ENCODE measurements at regions not wholly inside any gene's neighbourhood (a gene's known extent, or its start where the extent isn't known, plus 50 kb on each side); places are given as distances from the start of the nearest gene placed in this dataset.

DNA sequence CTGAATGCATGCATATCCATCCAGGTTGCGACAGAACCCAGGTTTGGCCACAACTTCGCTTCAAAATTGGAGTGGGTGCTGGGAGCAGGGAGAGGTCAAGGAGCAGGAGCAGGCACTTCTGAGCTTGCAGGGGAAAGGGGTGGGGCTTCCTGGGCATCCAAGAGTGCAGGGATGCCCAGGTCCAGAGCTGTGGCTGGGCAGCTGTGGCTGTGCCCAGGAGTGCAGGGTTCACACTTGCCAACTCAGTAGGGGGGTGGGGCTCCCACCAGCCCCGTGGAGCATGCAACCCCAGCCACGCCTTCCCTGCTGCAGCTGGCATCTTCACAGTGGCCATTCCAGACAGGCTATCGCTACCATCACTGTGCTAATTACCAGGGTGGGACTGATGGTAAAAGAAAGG is 115.3 kb upstream of the MTNR1B start (continued):
- TF ChIP-seq BACH1 (IDR thresholded peaks at IDR 0.05; ENCODE audit: low read length) = no peak
- no peak for TF ChIP-seq CTBP2 (IDR thresholded peaks at IDR 0.05; ENCODE audit: borderline replicate concordance, insufficient read depth, insufficient read length, low read length)
- no peak for TF ChIP-seq RXRA (IDR thresholded peaks at IDR 0.05; ENCODE audit: insufficient read depth, low read depth, low read length)
- no peak for TF ChIP-seq CREB1 (IDR thresholded peaks at IDR 0.05)
- no peak for TF ChIP-seq PHF8 (conservative IDR thresholded peaks at IDR 0.05; ENCODE audit: low read depth, low read length)
- TF ChIP-seq SUZ12 (IDR thresholded peaks at IDR 0.05; ENCODE audit: low read length) = no peak
- no peak for TF ChIP-seq YY1 (IDR thresholded peaks at IDR 0.05; ENCODE audit: low read depth, low read length)
